Psoas muscle (tissue), 7 donors: ENCODE measurements at regions not wholly inside any gene's neighbourhood (a gene's known extent, or its start where the extent isn't known, plus 50 kb on each side); places are given as distances from the start of the nearest gene placed in this dataset.

ENCODE experiments used
- ATAC-seq, 4 donors: fragments of 200-7000 bp; cut with Tn5 transposase; one replicate each; pipeline ENCODE4 v1.9.1; 2020; ENCODE audit warnings: moderate library complexity in 3 of 4, mild to moderate bottlenecking in 2 of 4
- DNase-seq, 2 donors: peaks; one replicate each; pipeline ENCODE4 v3.0.0-alpha.2; 2020
- H3K27ac ChIP-seq: fragments of 200-600 bp; one replicate; pipeline ENCODE4 v1.8.0; 2022
- H3K27me3 ChIP-seq, 3 donors: fragments of 200-600 bp in 1 of 3; one replicate each; pipeline versions ENCODE4 v1.6.1 to v1.8.0; 2013 to 2022; ENCODE audit warnings: low read length in 2 of 3, mild to moderate bottlenecking in 2 of 3, moderate library complexity in 1 of 3; ENCODE audit not compliant: insufficient read depth in 3 of 3
- H3K36me3 ChIP-seq, 2 donors: fragments of 200-600 bp in 1 of 2; one replicate each; pipeline versions ENCODE4 v1.6.1 to v1.8.0; 2013 to 2022; ENCODE audit warnings: low read depth in 1 of 2, mild to moderate bottlenecking in 1 of 2, moderate library complexity in 1 of 2; ENCODE audit not compliant: insufficient read depth in 1 of 2
- H3K4me1 ChIP-seq: fragments of 200-600 bp; one replicate; pipeline ENCODE4 v1.8.0; 2022
- H3K4me3 ChIP-seq: fragments of 200-600 bp; one replicate; pipeline ENCODE4 v1.8.0; 2022; ENCODE audit warnings: mild to moderate bottlenecking
- H3K9me3 ChIP-seq: fragments of 200-600 bp; one replicate; pipeline ENCODE4 v1.8.0; 2022
- WGBS, 3 donors: extraction: QIAGEN DNeasy Blood & Tissue Kit; methylation state at CpG; one replicate each; pipeline versions ENCODE4 v1.1.6 to v1.1.7; 2013; 5-methylcytosine and 5-hydroxymethylcytosine counted together
- intact Hi-C, 2 donors: fragments of 100-400 bp; cut with DNase I; formaldehyde crosslinking; loops; one replicate each; pipeline versions ENCODE4 v1.11.0 to v1.14.2; 2022
- TF ChIP-seq, protein P1 (sequence below): fragments of 200-600 bp; IDR thresholded peaks from one replicate; pipeline ENCODE4 v1.8.0; 2022; ENCODE audit warnings: antibody characterized with exemption
- donor health status: healthy with polysubstance abuse.
- donor health status: DM: no; HTN: no; CAD: no; lungs with moderate emphysema.
- donor health status: Bipolar disorder and iron deficiency.
- donor health status: healthy.
- donor health status: DM: yes; HTN: yes; CAD: no.
- donor health status: DM: no; HTN: no; CAD: no.
- donor health status: DM: yes; HTN: yes; CAD: no.

DNA sequence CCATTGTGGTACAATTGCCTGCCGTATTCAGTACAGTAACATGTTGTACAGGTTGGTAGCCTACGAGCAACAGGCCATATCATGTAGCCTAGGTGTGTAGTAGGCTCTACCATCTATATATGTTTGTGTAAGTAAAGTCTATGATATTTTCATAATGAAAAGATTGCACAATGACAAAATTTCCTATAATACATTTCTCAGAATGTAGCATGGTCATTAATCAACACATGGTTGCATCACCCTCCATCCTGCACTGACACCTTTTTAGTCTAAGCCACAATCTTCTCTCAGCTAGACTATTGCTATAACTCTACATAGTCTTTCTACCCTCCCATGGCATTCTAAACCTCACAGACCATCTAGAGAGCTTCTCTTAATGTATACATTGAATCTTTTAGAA lies 158.5 kb upstream of the HMGA2 start:
- no peak for DNase-seq
- Histone ChIP-seq H3K27me3 (peaks cover 0 to 4% (median 0%) of the 10 kb centered on the region in 3 donors), H3K4me3 (no peak overlapping the region), H3K9me3 (no peaks in the 10 kb centered on the region), H3K27ac (no peak overlapping the region), H3K4me1 (no peaks in the 10 kb centered on the region), H3K36me3 (no peaks in the 10 kb centered on the region)
- no peak for ATAC-seq
- intact Hi-C loops: no loop called here
- 94 to 97% (median 95%) methylated on average over 2 of the region's 2 CpGs for WGBS, 3 donors
- TF ChIP-seq, protein P1, sequence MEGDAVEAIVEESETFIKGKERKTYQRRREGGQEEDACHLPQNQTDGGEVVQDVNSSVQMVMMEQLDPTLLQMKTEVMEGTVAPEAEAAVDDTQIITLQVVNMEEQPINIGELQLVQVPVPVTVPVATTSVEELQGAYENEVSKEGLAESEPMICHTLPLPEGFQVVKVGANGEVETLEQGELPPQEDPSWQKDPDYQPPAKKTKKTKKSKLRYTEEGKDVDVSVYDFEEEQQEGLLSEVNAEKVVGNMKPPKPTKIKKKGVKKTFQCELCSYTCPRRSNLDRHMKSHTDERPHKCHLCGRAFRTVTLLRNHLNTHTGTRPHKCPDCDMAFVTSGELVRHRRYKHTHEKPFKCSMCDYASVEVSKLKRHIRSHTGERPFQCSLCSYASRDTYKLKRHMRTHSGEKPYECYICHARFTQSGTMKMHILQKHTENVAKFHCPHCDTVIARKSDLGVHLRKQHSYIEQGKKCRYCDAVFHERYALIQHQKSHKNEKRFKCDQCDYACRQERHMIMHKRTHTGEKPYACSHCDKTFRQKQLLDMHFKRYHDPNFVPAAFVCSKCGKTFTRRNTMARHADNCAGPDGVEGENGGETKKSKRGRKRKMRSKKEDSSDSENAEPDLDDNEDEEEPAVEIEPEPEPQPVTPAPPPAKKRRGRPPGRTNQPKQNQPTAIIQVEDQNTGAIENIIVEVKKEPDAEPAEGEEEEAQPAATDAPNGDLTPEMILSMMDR: no peak

DNA sequence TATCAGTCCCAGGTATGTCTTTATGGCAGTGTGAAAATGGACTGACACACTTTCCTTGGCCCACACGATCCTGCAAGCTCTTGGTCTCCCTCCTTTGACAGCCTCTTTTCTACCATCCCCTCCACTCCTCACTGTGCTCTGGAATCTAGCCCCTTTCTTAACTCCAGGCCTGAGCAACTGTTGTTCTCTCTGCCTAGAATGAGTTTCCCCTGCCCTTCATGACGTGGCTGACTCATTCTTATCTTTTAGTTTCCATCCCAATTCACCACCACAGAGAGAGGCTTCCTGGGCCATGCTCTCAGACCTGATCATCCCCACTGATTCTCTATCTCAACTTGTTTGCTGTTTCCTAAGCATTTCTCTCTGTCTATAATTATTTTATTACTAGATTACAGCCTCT lies 157.4 kb upstream of the HMGA2 start:
- Histone ChIP-seq H3K27ac (no peak overlapping the region), H3K36me3 (no peaks in the 10 kb centered on the region), H3K9me3 (no peaks in the 10 kb centered on the region), H3K4me1 (no peaks in the 10 kb centered on the region), H3K4me3 (no peak overlapping the region), H3K27me3 (peaks cover 0 to 4% (median 0%) of the 10 kb centered on the region in 3 donors)
- WGBS, 3 donors: 71 to 82% (median 76%) methylated on average over 2 of the region's 2 CpGs
- ATAC-seq (no peak), DNase-seq (no peak)
- intact Hi-C loops: no loop called here
- TF ChIP-seq, protein P1: no peak

DNA sequence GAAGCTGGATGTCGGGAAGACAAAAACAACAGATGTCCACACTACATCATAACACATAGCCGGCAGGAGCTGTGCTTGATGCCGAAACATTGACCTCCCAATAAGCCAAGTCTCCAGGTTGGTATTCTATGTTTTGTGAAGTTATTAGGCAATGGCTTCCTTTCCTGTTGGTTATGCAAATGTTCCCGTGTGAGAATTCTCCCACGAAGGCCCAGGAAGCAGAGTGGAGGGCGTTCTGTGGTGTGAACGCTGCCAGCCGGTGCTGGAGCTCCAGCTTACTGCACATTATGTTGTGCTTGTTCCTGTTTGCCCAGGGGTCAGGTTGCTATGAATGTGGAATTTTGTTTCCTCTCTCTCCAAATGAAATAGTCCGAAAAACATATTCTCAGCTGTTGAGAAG lies 156.4 kb upstream of the HMGA2 start:
- no peak for ATAC-seq
- DNase-seq: no peak
- Histone ChIP-seq H3K27ac (no peak overlapping the region), H3K4me1 (no peaks in the 10 kb centered on the region), H3K36me3 (no peaks in the 10 kb centered on the region), H3K27me3 (peaks cover 0 to 4% (median 0%) of the 10 kb centered on the region in 3 donors), H3K4me3 (no peak overlapping the region), H3K9me3 (no peaks in the 10 kb centered on the region)
- WGBS, 3 donors: 22 to 32% (median 26%) methylated on average over 9 of the region's 9 CpGs
- intact Hi-C loops: no loop called here
- TF ChIP-seq, protein P1: no peak

DNA sequence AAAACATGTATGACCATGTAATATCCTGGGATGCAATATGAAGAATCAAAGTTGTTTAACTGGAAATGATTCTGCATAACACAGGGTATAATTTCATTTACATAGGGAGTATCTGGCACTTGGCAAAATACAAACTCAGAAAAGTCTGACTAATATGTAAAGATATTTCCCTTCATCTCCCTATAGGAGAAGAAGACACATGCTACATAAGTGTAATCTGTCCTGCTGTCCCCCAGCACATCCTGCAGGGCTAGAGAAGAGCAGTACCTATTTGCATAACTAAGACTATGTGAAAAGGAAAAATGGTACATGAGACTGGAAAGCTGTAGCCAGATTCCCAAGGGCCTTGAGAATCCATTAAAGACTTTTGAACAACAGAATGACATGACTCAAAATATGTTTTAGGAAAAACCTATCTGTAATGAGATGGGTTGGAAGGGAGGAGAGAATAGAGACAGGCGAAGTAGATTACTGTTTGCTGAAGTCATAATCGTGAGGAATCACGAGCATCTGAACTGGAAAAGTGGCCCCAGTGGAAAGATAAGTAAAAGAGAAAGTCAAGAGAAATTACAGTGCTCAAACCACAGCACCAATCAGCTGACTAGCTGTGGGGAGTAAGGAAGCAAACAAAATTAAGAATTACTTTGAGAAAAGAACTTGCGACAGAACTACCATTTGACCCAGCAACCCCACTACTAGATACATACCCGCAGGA lies 155.1 kb upstream of the HMGA2 start:
- 94 to 96% (median 96%) methylated on average over 5 of the region's 5 CpGs for WGBS, 3 donors
- TF ChIP-seq, protein P1: no peak
- intact Hi-C loops: no loop called here
- no peaks in the 10 kb centered on the region for H3K9me3 ChIP-seq
- no peaks in the 10 kb centered on the region for H3K4me1 ChIP-seq
- no peak overlapping the region for H3K4me3 ChIP-seq
- H3K27ac ChIP-seq: no peak overlapping the region
- H3K36me3 ChIP-seq: no peaks in the 10 kb centered on the region
- DNase-seq (no peak), ATAC-seq (no peak)
- no peaks in the 10 kb centered on the region for H3K27me3 ChIP-seq

DNA sequence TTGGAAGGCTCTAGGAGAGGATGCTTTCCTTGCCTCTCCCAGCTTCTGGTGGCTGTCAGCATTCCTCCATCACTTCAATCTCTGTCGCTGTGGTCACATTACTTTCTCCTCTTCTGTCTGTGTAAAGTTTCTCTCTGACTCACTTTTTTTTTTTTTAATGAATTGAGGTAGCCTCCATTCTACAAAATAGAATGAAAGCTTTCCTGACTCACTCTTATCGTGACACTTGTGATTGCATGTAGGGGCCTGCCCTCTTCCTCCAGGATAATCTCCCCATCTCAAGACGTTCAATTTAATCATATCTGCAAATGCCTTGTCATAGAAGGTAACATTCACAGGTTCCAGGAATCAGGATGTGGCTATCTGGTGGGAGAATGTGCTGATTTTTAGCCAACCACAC lies 153.5 kb upstream of the HMGA2 start:
- no peaks in the 10 kb centered on the region for H3K27me3 ChIP-seq
- 88% methylated on average over 3 of the region's 3 CpGs for WGBS, 3 donors
- intact Hi-C loops: no loop called here
- ATAC-seq (no peak), DNase-seq (no peak)
- H3K27ac ChIP-seq: no peak overlapping the region
- H3K36me3 ChIP-seq: no peaks in the 10 kb centered on the region
- H3K4me1 ChIP-seq: no peaks in the 10 kb centered on the region
- no peaks in the 10 kb centered on the region for H3K9me3 ChIP-seq
- TF ChIP-seq, protein P1: no peak
- H3K4me3 ChIP-seq: no peak overlapping the region
